GM23338 (cell line): ENCODE measurements at regions not wholly inside any gene's neighbourhood (a gene's known extent, or its start where the extent isn't known, plus 50 kb on each side); places are given as distances from the start of the nearest gene placed in this dataset.
A peak's percentile ranks its signal among the peaks of the same experiment; 100 is the strongest.

Experiments
- ATAC-seq: fragments of 200-7000 bp; cut with Tn5 transposase; 3 replicates; pipeline ENCODE4 v1.9.1; 2020
- DNase-seq: peaks from one replicate; pipeline ENCODE4 v3.0.0-alpha.2; 2015; ENCODE audit warnings: low spot score
- H2AFZ ChIP-seq: fragments of 200-600 bp; sonication (generic); 2 replicates; pipeline ENCODE4 v1.8.0; 2016; ENCODE audit warnings: antibody characterized with exemption, mild to moderate bottlenecking, moderate library complexity
- H3F3A ChIP-seq: fragments of 200-600 bp; sonication (generic); replicated peaks from 2 replicates; pipeline ENCODE4 v1.8.0; 2017; ENCODE audit warnings: antibody characterized with exemption, mixed run types, low read depth
- H3K27ac ChIP-seq: fragments of 200-600 bp; sonication (generic); 2 replicates; pipeline ENCODE4 v1.6.1; 2016; ENCODE audit warnings: low read depth
- H3K27me3 ChIP-seq: fragments of 200-600 bp; sonication (generic); 2 replicates; pipeline ENCODE4 v1.8.0; 2016; ENCODE audit warnings: mild to moderate bottlenecking, mixed run types, moderate library complexity; ENCODE audit not compliant: insufficient read depth
- H3K36me3 ChIP-seq: fragments of 200-600 bp; sonication (generic); 2 replicates; pipeline ENCODE4 v1.8.0; 2016; ENCODE audit warnings: mild to moderate bottlenecking; ENCODE audit not compliant: insufficient read depth
- H3K4me1 ChIP-seq: fragments of 200-600 bp; sonication (generic); 2 replicates; pipeline ENCODE4 v1.8.0; 2016; ENCODE audit warnings: mild to moderate bottlenecking, moderate library complexity; ENCODE audit not compliant: insufficient read depth
- H3K4me2 ChIP-seq: fragments of 200-600 bp; sonication (generic); 2 replicates; pipeline ENCODE4 v1.7.1; 2017; ENCODE audit warnings: mixed run types
- H3K4me3 ChIP-seq: fragments of 200-600 bp; sonication (generic); 2 replicates; pipeline ENCODE4 v1.6.1; 2016; ENCODE audit warnings: mixed run types
- H3K79me2 ChIP-seq: fragments of 200-600 bp; sonication (generic); replicated peaks from 2 replicates; pipeline ENCODE4 v1.8.0; 2017; ENCODE audit warnings: mild to moderate bottlenecking; ENCODE audit not compliant: insufficient read depth
- H3K9me2 ChIP-seq: fragments of 200-600 bp; sonication (generic); 2 replicates; pipeline ENCODE4 v1.8.0; 2017; ENCODE audit not compliant: insufficient read depth
- H4K20me1 ChIP-seq: fragments of 200-600 bp; sonication (generic); replicated peaks from 2 replicates; pipeline ENCODE4 v1.8.0; 2017; ENCODE audit warnings: mild to moderate bottlenecking; ENCODE audit not compliant: insufficient read depth
- H3K27ac Mint-ChIP-seq: 2 replicates; pipeline ENCODE4 v1.8.0; 2020; ENCODE audit warnings: inconsistent platforms, mild to moderate bottlenecking, moderate library complexity, mixed read lengths
- H3K27me3 Mint-ChIP-seq: 3 replicates; pipeline ENCODE4 v1.8.0; 2022; ENCODE audit warnings: low read depth, mild to moderate bottlenecking, moderate library complexity, mixed read lengths, inconsistent platforms; ENCODE audit not compliant: insufficient read depth, poor library complexity
- H3K36me3 Mint-ChIP-seq: 3 replicates; pipeline ENCODE4 v1.8.0; 2021; ENCODE audit warnings: low read depth, mild to moderate bottlenecking, inconsistent platforms, moderate library complexity, mixed read lengths
- H3K4me1 Mint-ChIP-seq: 3 replicates; pipeline ENCODE4 v1.8.0; 2020; ENCODE audit warnings: mild to moderate bottlenecking, inconsistent platforms, mixed read lengths
- H3K4me3 Mint-ChIP-seq: 3 replicates; pipeline ENCODE4 v1.8.0; 2021; ENCODE audit warnings: moderate library complexity, mild to moderate bottlenecking, inconsistent platforms, mixed read lengths
- H3K9me3 Mint-ChIP-seq: 3 replicates; pipeline ENCODE4 v1.8.0; 2020; ENCODE audit warnings: moderate library complexity, mild to moderate bottlenecking, inconsistent platforms, mixed read lengths
- CREB1 ChIP-seq: fragments of 250-450 bp; sonication (Bioruptor Pico); IDR thresholded peaks from 2 replicates; pipeline ENCODE4 v1.5.0; 2020; ENCODE audit warnings: low read depth, mild to moderate bottlenecking, moderate library complexity
- EZH2 ChIP-seq: fragments of 200-600 bp; sonication (generic); IDR thresholded peaks from one replicate; pipeline ENCODE4 v1.8.0; 2017; ENCODE audit warnings: antibody characterized with exemption, mild to moderate bottlenecking, low read depth; ENCODE audit not compliant: unreplicated experiment
- NANOG ChIP-seq: IDR thresholded peaks from 2 replicates; pipeline ENCODE4 v1.6.1; 2016; ENCODE audit warnings: antibody characterized with exemption, borderline replicate concordance
- POLR2AphosphoS5 ChIP-seq: IDR thresholded peaks from 2 replicates; pipeline ENCODE4 v1.6.1; 2016; ENCODE audit warnings: antibody characterized with exemption, low read depth
- REST ChIP-seq: IDR thresholded peaks from one replicate; pipeline ENCODE4 v1.6.1; 2018; ENCODE audit warnings: antibody characterized with exemption; ENCODE audit not compliant: unreplicated experiment
- STAT1 ChIP-seq: IDR thresholded peaks from one replicate; pipeline ENCODE4 v1.6.1; 2016; ENCODE audit warnings: antibody characterized with exemption; ENCODE audit not compliant: unreplicated experiment
- ZNF114 ChIP-seq: fragments of 250-450 bp; sonication (Bioruptor Pico); IDR thresholded peaks from 2 replicates; pipeline ENCODE4 v1.5.0; 2020; ENCODE audit warnings: mild to moderate bottlenecking, moderate library complexity
- ZNF331 ChIP-seq: fragments of 250-450 bp; sonication (Bioruptor Pico); IDR thresholded peaks from 2 replicates; pipeline ENCODE4 v1.5.0; 2020; ENCODE audit warnings: low read depth, mild to moderate bottlenecking, moderate library complexity
- ZNF462 ChIP-seq: fragments of 250-450 bp; sonication (Bioruptor Pico); IDR thresholded peaks from 2 replicates; pipeline ENCODE4 v1.5.0; 2020; ENCODE audit warnings: mild to moderate bottlenecking, moderate library complexity

- no peak for TF ChIP-seq EZH2
Measured at GRCh38 chr2:181128199-181128598, 147.8 kb downstream of the UBE2E3 start (continued).

GRCh38 chr2:181129364-181130056 is 149.1 kb downstream of the UBE2E3 start:
- Histone ChIP-seq H3K4me1 (peaks cover 1% of the 10 kb centered on the region; the same call in 1 of the 2 replicates), H3K27ac (no peak overlapping the region), H3F3A (no peaks in the 10 kb centered on the region), H3K27me3 (no peaks in the 10 kb centered on the region), H2AFZ (no peak overlapping the region), H3K36me3 (no peaks in the 10 kb centered on the region), H4K20me1 (no peaks in the 10 kb centered on the region), H3K4me3 (no peak overlapping the region), H3K79me2 (no peaks in the 10 kb centered on the region), H3K4me2 (no peak overlapping the region), H3K9me2 (no peaks in the 10 kb centered on the region)
- no peaks in the 10 kb centered on the region for H3K9me3 Mint-ChIP-seq
- H3K27me3 Mint-ChIP-seq, result no peaks in the 10 kb centered on the region
- no peak overlapping the region for H3K4me3 Mint-ChIP-seq
- peaks cover 6% of the 10 kb centered on the region; the same call in 2 of the 3 replicates for H3K4me1 Mint-ChIP-seq
- no peak overlapping the region for H3K27ac Mint-ChIP-seq
- no peak for TF ChIP-seq EZH2
- H3K36me3 Mint-ChIP-seq, result no peaks in the 10 kb centered on the region
- peak; percentile 7 for DNase-seq
- no peak for ATAC-seq

DNA sequence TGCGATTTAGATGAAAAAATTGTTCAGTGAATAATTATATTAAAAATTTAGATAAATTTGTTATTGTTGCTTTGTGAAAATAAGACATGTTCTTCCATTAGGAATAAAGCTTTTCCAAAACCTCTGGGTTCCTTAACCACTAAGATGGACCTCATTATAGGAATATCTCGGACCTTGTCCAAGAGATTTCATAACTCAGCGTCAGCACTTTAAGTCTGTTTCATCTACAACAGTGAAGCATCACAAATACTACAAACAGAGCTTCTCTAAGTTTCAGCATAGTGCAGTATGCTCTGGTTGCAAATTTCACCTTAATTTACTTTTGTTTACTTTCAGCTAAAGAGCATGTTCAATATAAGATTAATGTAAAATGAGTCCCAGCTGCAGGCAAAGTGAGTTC is 150.3 kb downstream of the UBE2E3 start:
- ATAC-seq (no peak), DNase-seq (no peak)
- Mint-ChIP-seq H3K27me3 (no peaks in the 10 kb centered on the region), H3K4me3 (no peak overlapping the region), H3K9me3 (no peaks in the 10 kb centered on the region), H3K27ac (no peak overlapping the region), H3K4me1 (peaks cover 4% of the 10 kb centered on the region; the same call in 2 of the 3 replicates), H3K36me3 (no peaks in the 10 kb centered on the region)
- Histone ChIP-seq H3K79me2 (no peaks in the 10 kb centered on the region), H3F3A (no peaks in the 10 kb centered on the region), H4K20me1 (no peaks in the 10 kb centered on the region), H3K4me2 (no peak overlapping the region), H3K9me2 (no peaks in the 10 kb centered on the region), H2AFZ (no peak overlapping the region), H3K4me1 (no peaks in the 10 kb centered on the region), H3K27me3 (no peaks in the 10 kb centered on the region), H3K27ac (no peak overlapping the region), H3K4me3 (no peak overlapping the region), H3K36me3 (no peaks in the 10 kb centered on the region)
- no peak for TF ChIP-seq ZNF114 (CRISPR knock-in tag)
- no peak for TF ChIP-seq CREB1 (CRISPR knock-in tag)
- no peak for TF ChIP-seq STAT1
- TF ChIP-seq ZNF331 (CRISPR knock-in tag), result no peak
- no peak for TF ChIP-seq ZNF462
- TF ChIP-seq NANOG, result no peak
- TF ChIP-seq POLR2AphosphoS5, result no peak
- no peak for TF ChIP-seq REST
